ENCODE measurements at regions not wholly inside any gene's neighbourhood (a gene's known extent, or its start where the extent isn't known, plus 50 kb on each side); places are given as distances from the start of the nearest gene placed in this dataset.
A peak's percentile ranks its signal among the peaks of the same experiment; 100 is the strongest.

DNA sequence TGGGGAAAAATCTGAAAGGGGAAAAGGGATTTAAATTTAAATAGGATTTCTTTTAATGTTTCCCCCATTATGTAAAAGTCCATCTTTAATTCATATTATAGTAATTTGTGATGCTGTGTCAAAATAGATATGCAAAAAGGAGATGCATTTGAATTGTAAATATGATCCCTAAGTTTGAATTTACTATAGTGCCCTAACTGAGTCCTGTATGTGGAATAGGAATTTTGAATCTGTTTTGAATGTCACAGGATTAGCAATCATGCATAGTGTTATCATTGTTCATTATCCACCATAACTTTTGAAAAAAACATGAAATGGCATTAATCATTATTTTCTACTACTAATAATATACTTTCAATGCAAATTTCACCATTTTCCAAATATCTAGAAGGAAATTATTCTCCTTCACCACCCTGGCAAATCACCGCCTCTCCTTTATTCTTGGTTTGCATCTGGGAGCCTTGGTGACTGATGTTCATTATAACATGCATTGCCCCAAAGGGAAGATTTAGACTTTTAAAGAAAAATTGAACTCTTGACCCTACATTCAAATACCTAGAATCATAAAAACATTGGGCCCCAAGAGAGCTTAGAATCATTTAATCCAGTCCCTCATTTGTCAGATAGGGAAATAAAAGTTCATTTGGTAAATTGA, 341.5 kb upstream of the TMPO start:
- ATAC-seq (no peak), DNase-seq (no peak)
- Mint-ChIP-seq H3K36me3 (no peaks in the 10 kb centered on the region), H3K4me3 (no peak overlapping the region), H3K9me3 (peaks cover 0 to 2% of the 10 kb centered on the region in 2 donors), H3K27me3 (ENCODE audit: low read depth in 2 of 2) (no peaks in the 10 kb centered on the region), H3K4me1 (no peaks in the 10 kb centered on the region), H3K27ac (no peak overlapping the region)
- WGBS (ENCODE audit: insufficient coverage): 100% methylated on average over 1 of the region's 1 CpG
- intact Hi-C loops (cut with micrococcal nuclease): no loop called here
- no peak overlapping the region for H3K27ac ChIP-seq (ENCODE audit: low read length)
- no peaks in the 10 kb centered on the region for H3K4me1 ChIP-seq (ENCODE audit: control insufficient read depth, insufficient read depth, low read length)
- H3K36me3 ChIP-seq (ENCODE audit: control insufficient read depth, insufficient read depth, low read length): no peaks in the 10 kb centered on the region
- H3K27me3 ChIP-seq (ENCODE audit: control insufficient read depth, insufficient read depth, low read length): no peaks in the 10 kb centered on the region
- TF ChIP-seq, protein P1, sequence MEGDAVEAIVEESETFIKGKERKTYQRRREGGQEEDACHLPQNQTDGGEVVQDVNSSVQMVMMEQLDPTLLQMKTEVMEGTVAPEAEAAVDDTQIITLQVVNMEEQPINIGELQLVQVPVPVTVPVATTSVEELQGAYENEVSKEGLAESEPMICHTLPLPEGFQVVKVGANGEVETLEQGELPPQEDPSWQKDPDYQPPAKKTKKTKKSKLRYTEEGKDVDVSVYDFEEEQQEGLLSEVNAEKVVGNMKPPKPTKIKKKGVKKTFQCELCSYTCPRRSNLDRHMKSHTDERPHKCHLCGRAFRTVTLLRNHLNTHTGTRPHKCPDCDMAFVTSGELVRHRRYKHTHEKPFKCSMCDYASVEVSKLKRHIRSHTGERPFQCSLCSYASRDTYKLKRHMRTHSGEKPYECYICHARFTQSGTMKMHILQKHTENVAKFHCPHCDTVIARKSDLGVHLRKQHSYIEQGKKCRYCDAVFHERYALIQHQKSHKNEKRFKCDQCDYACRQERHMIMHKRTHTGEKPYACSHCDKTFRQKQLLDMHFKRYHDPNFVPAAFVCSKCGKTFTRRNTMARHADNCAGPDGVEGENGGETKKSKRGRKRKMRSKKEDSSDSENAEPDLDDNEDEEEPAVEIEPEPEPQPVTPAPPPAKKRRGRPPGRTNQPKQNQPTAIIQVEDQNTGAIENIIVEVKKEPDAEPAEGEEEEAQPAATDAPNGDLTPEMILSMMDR (IDR thresholded peaks at IDR 0.05): no peak
- no peak overlapping the region for H3K4me3 ChIP-seq (ENCODE audit: low read length)
- H3K9me3 ChIP-seq (ENCODE audit: control insufficient read depth, insufficient read depth, low read length): no peaks in the 10 kb centered on the region

DNA sequence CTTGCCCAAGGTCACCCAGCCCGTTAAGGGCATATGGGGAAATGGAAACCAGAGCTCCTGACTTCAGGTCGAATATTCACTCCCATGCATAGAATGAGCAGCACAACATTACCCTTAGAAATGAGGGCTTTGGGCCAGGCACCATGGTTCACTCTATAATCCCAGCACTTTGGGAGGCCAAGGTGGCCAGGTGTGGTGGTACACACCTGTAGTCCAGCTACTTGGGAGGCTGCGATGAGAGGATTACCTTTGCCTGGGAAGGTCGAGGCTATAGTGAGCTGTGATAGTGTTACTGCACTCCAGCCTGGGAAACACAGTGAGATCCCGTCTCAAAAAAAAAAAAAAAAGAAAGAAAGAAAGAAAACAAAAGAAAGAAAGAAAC, 341.0 kb upstream of the TMPO start:
- Histone ChIP-seq H3K4me3 (ENCODE audit: low read length) (no peak overlapping the region), H3K4me1 (ENCODE audit: control insufficient read depth, insufficient read depth, low read length) (no peaks in the 10 kb centered on the region), H3K9me3 (ENCODE audit: control insufficient read depth, insufficient read depth, low read length) (no peaks in the 10 kb centered on the region), H3K27me3 (ENCODE audit: control insufficient read depth, insufficient read depth, low read length) (no peaks in the 10 kb centered on the region), H3K27ac (ENCODE audit: low read length) (no peak overlapping the region), H3K36me3 (ENCODE audit: control insufficient read depth, insufficient read depth, low read length) (no peaks in the 10 kb centered on the region)
- H3K9me3 Mint-ChIP-seq: no peaks in the 10 kb centered on the region
- TF ChIP-seq, protein P1 (IDR thresholded peaks at IDR 0.05): no peak
- no peaks in the 10 kb centered on the region for H3K4me1 Mint-ChIP-seq
- WGBS (ENCODE audit: insufficient coverage): 84% methylated on average over 5 of the region's 5 CpGs
- DNase-seq (no peak), ATAC-seq (peak in 1 of 3 donors; percentile 3)
- no peak overlapping the region for H3K27ac Mint-ChIP-seq
- intact Hi-C loops (cut with micrococcal nuclease): no loop called here
- no peaks in the 10 kb centered on the region for H3K36me3 Mint-ChIP-seq
- H3K27me3 Mint-ChIP-seq (ENCODE audit: low read depth in 2 of 2): peaks cover 0 to under 1% of the 10 kb centered on the region in 2 donors
- H3K4me3 Mint-ChIP-seq: no peak overlapping the region

DNA sequence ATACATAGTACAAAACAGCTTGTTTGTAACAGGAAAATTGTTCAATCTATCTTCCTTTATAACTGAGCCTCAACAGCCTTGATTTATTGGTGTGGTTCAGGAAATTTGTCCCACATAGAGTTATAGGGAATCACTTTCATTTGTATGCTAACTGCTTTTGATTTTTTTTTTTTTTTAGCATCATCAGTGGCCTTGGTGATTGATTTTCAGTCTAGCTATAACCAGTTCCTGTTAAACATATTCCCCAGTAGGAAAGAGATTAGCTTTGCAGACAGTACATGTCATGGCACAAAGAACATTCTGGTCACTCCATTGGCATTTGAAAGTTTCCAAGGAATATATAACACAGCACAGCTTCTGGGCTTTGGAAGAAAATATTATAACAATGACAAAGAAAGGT, 337.3 kb upstream of the TMPO start:
- no peaks in the 10 kb centered on the region for H3K9me3 ChIP-seq (ENCODE audit: control insufficient read depth, insufficient read depth, low read length)
- no peak overlapping the region for H3K4me3 ChIP-seq (ENCODE audit: low read length)
- TF ChIP-seq, protein P1 (IDR thresholded peaks at IDR 0.05): no peak
- no peaks in the 10 kb centered on the region for H3K27me3 ChIP-seq (ENCODE audit: control insufficient read depth, insufficient read depth, low read length)
- Mint-ChIP-seq H3K27me3 (ENCODE audit: low read depth in 2 of 2) (peaks cover 5 to 10% of the 10 kb centered on the region in 2 donors), H3K36me3 (no peaks in the 10 kb centered on the region), H3K27ac (no peak overlapping the region), H3K4me3 (no peak overlapping the region), H3K4me1 (no peaks in the 10 kb centered on the region), H3K9me3 (no peaks in the 10 kb centered on the region)
- no peak for DNase-seq
- ATAC-seq: no peak
- intact Hi-C loops (cut with micrococcal nuclease): no loop called here
- no peaks in the 10 kb centered on the region for H3K4me1 ChIP-seq (ENCODE audit: control insufficient read depth, insufficient read depth, low read length)
- H3K27ac ChIP-seq (ENCODE audit: low read length): no peak overlapping the region
- no peaks in the 10 kb centered on the region for H3K36me3 ChIP-seq (ENCODE audit: control insufficient read depth, insufficient read depth, low read length)

DNA sequence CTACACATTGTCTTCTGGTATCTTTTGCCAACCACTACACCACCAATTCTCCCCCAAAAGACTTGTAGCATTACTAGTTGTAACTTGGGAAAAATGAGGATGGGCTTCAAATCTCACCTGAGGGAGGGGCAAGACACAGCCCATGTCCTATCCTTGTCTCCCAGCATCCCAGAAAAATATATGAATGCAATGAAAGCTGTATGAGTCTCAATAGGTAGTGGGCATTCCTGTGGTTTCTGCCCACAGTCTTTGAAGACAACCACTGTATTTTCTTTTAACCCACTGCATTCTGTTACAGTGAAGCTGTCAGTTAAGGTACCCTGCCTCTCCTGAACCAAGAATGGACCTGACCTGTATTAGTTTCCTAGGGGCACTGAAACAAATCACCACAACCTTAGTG, 336.2 kb upstream of the TMPO start:
- H3K9me3 ChIP-seq (ENCODE audit: control insufficient read depth, insufficient read depth, low read length): no peaks in the 10 kb centered on the region
- TF ChIP-seq, protein P1 (IDR thresholded peaks at IDR 0.05): no peak
- DNase-seq: no peak
- Mint-ChIP-seq H3K9me3 (no peaks in the 10 kb centered on the region), H3K27me3 (ENCODE audit: low read depth in 2 of 2) (peaks cover 5 to 10% of the 10 kb centered on the region in 2 donors), H3K36me3 (no peaks in the 10 kb centered on the region), H3K4me1 (no peaks in the 10 kb centered on the region), H3K27ac (no peak overlapping the region), H3K4me3 (no peak overlapping the region)
- H3K27ac ChIP-seq (ENCODE audit: low read length): no peak overlapping the region
- no peaks in the 10 kb centered on the region for H3K27me3 ChIP-seq (ENCODE audit: control insufficient read depth, insufficient read depth, low read length)
- no peak overlapping the region for H3K4me3 ChIP-seq (ENCODE audit: low read length)
- H3K36me3 ChIP-seq (ENCODE audit: control insufficient read depth, insufficient read depth, low read length): no peaks in the 10 kb centered on the region
- no peaks in the 10 kb centered on the region for H3K4me1 ChIP-seq (ENCODE audit: control insufficient read depth, insufficient read depth, low read length)
- no peak for ATAC-seq
- intact Hi-C loops (cut with micrococcal nuclease): no loop called here
